ENCODE measurements at regions not wholly inside any gene's neighbourhood (a gene's known extent, or its start where the extent isn't known, plus 50 kb on each side); places are given as distances from the start of the nearest gene placed in this dataset.

DNA sequence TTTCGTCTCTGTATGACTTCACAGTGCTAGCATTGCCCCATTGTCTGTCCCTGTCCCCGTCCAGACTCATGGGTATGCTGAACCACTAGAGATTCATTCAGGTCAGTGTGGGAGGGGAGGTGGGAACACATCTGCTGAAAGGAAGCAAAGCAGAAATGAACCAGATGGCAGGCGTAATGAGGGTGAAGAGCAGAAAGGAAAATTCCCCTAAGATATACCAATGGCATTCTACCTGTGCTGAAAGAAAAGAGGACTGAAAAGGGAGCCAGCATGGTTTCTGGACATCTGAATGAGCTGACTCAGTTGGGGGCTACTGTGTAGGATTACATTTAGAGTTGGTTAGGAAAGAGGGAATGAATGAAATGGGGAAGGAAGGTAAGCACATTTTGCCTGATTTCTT is 678.7 kb downstream of the MAT2B start:
- FAIRE-seq, result no peak
- H3K4me2 ChIP-seq (ENCODE audit: control insufficient read depth, extremely low read depth, insufficient read depth, low read depth, low read length), result no peak overlapping the region
- no peak for TF ChIP-seq CTCF (optimal IDR thresholded peaks at IDR 0.05 in 1 of 3, IDR thresholded peaks at IDR 0.05 in 1 of 3, conservative IDR thresholded peaks at IDR 0.05 in 1 of 3; ENCODE audit: extremely low read depth in 1 of 3, insufficient read depth in 2 of 3, low read length in 3 of 3)
- no peak for TF ChIP-seq EZH2 (IDR thresholded peaks at IDR 0.05; ENCODE audit: low read length)

DNA sequence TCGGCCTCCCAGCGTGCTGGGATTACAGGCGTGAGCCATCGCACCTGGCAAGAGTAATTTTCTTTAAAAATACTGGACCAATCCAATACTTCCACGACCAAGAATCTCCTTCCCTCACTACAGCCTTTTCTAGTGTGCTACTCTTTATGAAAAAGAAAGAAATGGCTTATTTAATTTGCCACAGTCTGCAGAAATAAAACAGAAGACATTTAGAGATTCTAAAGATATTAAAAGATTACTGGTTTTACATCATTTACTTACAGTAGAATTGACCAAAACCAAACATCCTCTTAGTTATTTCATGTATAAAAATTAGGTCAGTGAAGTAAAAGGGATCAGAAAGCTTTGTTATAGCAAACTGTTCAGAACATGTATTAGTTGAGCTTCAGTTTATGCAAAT is 679.6 kb downstream of the MAT2B start:
- H4K20me1 ChIP-seq (ENCODE audit: control insufficient read depth, extremely low read depth, insufficient read depth, low read length), result no peaks in the 10 kb centered on the region
- H3K36me3 ChIP-seq (ENCODE audit: control insufficient read depth in 2 of 2, extremely low read depth in 1 of 2, insufficient read depth in 2 of 2, low read length in 2 of 2), result no peaks in the 10 kb centered on the region
- H3K9ac ChIP-seq (ENCODE audit: control insufficient read depth, extremely low read depth, insufficient read depth, low read length), result no peak overlapping the region
- H3K27ac ChIP-seq (ENCODE audit: control insufficient read depth, insufficient read depth, low read length), result no peak overlapping the region
- no peak overlapping the region for H2AFZ ChIP-seq (ENCODE audit: control insufficient read depth, low read length)
- H3K27me3 ChIP-seq (ENCODE audit: control insufficient read depth, extremely low read depth, insufficient read depth, low read length), result no peaks in the 10 kb centered on the region
- dilution Hi-C loops (cut with MboI; ENCODE audit: extremely low pct_ligation_motif_present, low sequenced_read_pairs), result no loop called here
- no peaks in the 10 kb centered on the region for H3K9me1 ChIP-seq (ENCODE audit: control insufficient read depth, extremely low read depth, insufficient read depth, low read length)
- no peaks in the 10 kb centered on the region for H3K4me1 ChIP-seq (ENCODE audit: control insufficient read depth, extremely low read depth, insufficient read depth, low read length)
- no peak overlapping the region for H3K4me2 ChIP-seq (ENCODE audit: control insufficient read depth, extremely low read depth, insufficient read depth, low read depth, low read length)
- no peaks in the 10 kb centered on the region for H3K79me2 ChIP-seq (ENCODE audit: control insufficient read depth, insufficient read depth, low read length)
- no peak for FAIRE-seq
- no peaks in the 10 kb centered on the region for H3K9me3 ChIP-seq (ENCODE audit: control insufficient read depth, low read depth, low read length)
- TF ChIP-seq CTCF (optimal IDR thresholded peaks at IDR 0.05 in 1 of 3, IDR thresholded peaks at IDR 0.05 in 1 of 3, conservative IDR thresholded peaks at IDR 0.05 in 1 of 3; ENCODE audit: extremely low read depth in 1 of 3, insufficient read depth in 2 of 3, low read length in 3 of 3) (no peak), EZH2 (IDR thresholded peaks at IDR 0.05; ENCODE audit: low read length) (no peak)
- H3K4me3 ChIP-seq (ENCODE audit: control insufficient read depth in 2 of 3, extremely low read depth in 1 of 3, insufficient read depth in 2 of 3, low read depth in 1 of 3, low read length in 3 of 3), result no peak overlapping the region
- no peak for DNase-seq (ENCODE audit: low read depth, low spot score)

More for the DNA sequence above, 678.7 kb downstream of the MAT2B start:
- no peak overlapping the region for H3K27ac ChIP-seq (ENCODE audit: control insufficient read depth, insufficient read depth, low read length)
- H3K9me3 ChIP-seq (ENCODE audit: control insufficient read depth, low read depth, low read length), result no peaks in the 10 kb centered on the region
- H3K9me1 ChIP-seq (ENCODE audit: control insufficient read depth, extremely low read depth, insufficient read depth, low read length), result no peaks in the 10 kb centered on the region
- H3K4me1 ChIP-seq (ENCODE audit: control insufficient read depth, extremely low read depth, insufficient read depth, low read length), result no peaks in the 10 kb centered on the region
- H3K9ac ChIP-seq (ENCODE audit: control insufficient read depth, extremely low read depth, insufficient read depth, low read length), result no peak overlapping the region
- H3K27me3 ChIP-seq (ENCODE audit: control insufficient read depth, extremely low read depth, insufficient read depth, low read length), result no peaks in the 10 kb centered on the region
- H3K4me3 ChIP-seq (ENCODE audit: control insufficient read depth in 2 of 3, extremely low read depth in 1 of 3, insufficient read depth in 2 of 3, low read depth in 1 of 3, low read length in 3 of 3), result no peak overlapping the region
- no peak overlapping the region for H2AFZ ChIP-seq (ENCODE audit: control insufficient read depth, low read length)
- no peaks in the 10 kb centered on the region for H4K20me1 ChIP-seq (ENCODE audit: control insufficient read depth, extremely low read depth, insufficient read depth, low read length)
- H3K36me3 ChIP-seq (ENCODE audit: control insufficient read depth in 2 of 2, extremely low read depth in 1 of 2, insufficient read depth in 2 of 2, low read length in 2 of 2), result no peaks in the 10 kb centered on the region
- no peak for DNase-seq (ENCODE audit: low read depth, low spot score)
- no peaks in the 10 kb centered on the region for H3K79me2 ChIP-seq (ENCODE audit: control insufficient read depth, insufficient read depth, low read length)
- dilution Hi-C loops (cut with MboI; ENCODE audit: extremely low pct_ligation_motif_present, low sequenced_read_pairs), result no loop called here

Measured in keratinocyte (primary cell).